ENCODE measurements at regions not wholly inside any gene's neighbourhood (a gene's known extent, or its start where the extent isn't known, plus 50 kb on each side); places are given as distances from the start of the nearest gene placed in this dataset.
"Not testable (repeated sequence)": the region's sequence is repeated elsewhere in the genome, so short reads cannot be mapped to it uniquely, and the experiment has no call there.

DNA sequence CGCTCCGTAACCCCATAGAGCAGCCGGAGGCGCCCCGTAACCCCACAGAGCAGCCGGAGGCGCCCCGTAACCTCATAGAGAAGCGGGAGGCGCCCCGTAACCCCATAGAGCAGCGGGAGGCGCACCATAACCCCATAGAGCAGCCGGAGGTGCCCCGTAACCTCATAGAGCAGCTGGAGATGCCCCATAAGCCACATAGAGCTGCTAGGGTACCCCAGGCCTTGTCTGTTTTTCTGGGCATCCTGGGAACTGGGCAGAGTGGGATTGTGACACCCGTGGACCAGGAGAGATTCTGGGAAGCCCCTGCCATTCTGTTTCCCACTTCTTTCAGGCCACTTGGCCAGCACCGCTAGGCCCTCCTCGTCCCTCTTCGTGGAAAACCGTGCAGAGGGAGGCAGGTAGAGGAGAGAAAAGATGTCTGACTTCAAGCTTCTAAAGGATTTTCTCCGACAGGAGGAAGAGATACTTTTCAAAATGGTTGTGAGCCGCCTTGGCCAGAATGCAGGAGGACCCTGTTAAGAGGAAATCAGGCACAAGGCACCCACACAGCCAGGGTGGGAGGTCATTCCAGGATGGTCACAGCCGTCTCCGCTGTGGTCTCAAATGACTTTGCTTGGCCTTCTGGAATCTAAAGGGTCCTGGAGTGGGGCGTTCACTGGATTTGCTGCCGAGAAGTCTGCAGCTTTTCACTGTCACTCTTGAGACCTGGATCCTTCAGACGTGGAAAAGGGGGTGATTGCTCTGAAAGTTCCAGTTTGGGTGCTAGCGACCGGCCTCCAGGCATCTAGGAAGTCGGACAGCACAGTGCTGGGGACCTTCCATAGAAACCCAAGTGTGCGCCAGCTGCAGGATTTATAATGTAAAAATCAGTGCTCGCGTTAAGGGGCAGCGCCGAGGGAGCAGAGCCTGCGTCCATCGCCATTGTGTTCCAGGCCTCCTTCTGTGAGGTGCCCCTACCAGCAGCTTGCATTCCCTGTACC lies 178.3 kb upstream of the ZNF469 start:
- not testable (repeated sequence) for DNase-seq

DNA sequence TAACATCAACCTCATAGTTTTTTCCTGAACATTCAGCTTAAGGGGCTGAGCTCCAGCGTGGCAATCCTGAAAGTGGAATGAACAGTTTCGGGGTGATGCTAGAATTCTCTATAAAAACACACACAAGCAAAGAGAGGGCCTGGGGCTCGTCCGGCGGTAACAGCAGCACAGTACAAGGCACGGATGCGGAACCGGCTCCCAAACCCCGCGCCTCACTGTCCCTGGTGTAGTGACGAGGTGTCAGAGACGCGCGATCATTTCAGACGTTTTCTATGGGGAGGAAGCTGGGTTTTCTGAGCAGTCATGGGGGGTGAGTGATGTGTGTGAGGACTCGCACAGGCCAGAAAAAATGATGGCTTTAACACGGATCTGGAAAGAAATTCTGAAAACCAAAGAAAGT lies 177.3 kb upstream of the ZNF469 start:
- DNase-seq, result not testable (repeated sequence)

DNA sequence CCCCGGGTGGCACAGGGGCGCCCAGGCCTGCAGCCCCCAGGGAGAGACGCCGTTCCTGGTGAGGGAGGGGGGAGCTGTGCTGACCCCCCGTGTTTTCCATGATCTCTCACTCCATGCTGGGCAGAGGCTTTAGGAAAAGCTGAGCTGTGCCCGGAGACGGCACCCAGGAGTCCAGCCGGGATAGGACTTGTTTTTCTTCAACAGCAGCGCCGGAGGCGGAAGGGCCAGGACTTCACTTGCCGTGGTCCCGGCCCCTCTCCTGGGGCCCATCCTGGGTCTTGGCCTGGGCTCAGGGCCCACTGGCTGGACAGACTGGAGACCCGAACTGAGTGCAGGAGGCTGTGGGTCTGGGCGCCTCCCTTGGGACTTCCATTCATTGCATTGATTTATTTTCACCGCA lies 176.8 kb upstream of the ZNF469 start:
- DNase-seq, result not testable (repeated sequence)

DNA sequence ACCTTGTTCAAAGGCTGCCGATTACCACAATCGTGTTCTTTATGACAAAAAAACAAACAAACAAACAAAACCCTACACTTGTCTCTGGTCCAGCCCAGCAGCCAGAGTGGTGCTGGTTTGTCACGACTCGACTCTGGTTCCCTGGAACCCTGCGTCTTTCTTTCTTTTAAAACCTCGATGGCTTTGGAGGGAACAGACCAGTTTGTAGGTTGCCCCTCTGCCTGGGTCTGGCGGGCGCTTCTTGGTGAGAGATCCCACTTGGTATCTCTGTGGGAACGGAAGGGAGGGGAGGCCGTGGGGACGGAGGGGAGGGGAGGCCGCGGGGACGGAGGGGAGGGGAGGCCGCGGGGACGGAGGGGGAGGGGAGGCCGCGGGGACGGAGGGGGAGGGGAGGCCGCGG lies 176.2 kb upstream of the ZNF469 start:
- DNase-seq, result not testable (repeated sequence)

DNA sequence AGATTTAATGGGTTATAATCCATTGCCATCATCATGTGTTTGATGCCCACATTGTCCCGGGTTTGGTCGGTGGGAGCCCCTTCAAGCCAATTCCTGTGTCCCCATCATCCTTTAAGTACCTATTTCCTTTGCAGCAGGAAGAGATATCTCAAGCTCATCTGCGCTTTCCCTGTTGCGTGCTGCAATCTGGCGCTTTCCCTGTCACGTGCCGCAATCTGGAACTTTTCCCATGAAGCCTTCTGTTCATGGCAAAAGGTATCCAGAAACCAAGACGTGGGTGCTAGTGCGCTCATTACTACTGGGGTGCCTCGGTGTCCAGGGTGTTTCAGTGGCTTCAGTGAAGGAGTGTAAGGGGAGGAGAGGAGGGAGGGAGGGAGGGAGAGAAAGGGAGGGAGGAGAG lies 174.6 kb upstream of the ZNF469 start:
- DNase-seq, result no peak

DNA sequence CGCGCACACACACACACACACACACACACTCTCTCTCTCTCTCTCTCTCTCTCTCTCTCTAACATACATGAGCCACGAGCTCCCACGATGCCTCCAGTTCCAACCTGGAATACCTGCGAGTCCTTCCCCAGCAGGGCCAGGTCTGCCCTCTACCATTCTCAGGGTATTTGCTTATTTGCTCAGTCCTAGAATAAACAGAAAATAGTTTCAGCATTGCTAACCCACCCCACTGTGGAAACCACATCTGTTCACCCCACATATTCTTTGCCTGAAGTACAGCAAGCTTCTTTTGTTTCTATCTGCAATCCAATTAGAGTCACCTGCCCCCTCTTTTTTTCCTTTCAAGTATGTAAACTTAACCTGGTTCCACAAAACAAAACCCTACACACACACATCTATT lies 174.0 kb upstream of the ZNF469 start:
- not testable (repeated sequence) for DNase-seq

DNA sequence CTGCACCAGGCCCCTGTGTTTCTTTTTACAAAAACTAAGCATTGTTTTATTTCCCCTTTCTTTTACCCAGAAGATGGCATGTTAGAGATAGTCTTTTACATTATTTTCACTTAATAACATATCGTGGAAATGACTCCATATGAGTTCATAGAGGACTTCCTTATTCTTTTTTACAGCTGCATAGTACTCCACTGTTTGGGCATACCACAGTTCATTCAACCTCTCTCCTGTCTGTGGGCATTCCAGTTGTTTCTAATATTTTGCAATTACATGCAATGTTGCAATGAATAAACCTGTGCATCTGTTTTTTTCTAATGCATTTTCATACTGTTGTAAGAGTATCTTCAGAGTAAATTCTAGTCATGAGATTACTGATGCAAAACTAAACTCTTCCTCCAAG lies 173.2 kb upstream of the ZNF469 start:
- DNase-seq, result not testable (repeated sequence)

DNA sequence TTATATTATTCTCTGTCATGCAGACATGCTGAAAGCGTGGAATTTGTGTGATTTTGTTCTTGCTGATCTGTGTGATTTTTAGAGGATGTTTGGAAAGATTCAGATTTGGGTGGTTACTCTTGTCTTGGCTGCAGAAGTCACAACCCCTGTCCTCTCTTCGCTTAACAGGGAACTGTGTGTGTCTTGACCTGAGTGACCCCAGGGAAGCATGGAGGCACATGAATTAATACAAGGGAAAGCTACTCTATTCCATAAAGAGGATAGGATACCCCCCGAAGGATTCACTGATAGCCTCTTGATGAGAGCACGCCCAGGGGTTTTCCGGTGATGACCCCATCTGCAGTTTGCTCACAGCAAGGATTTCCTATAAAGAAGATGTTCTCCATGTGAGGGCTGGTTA lies 168.8 kb upstream of the ZNF469 start:
- not testable (repeated sequence) for DNase-seq

DNA sequence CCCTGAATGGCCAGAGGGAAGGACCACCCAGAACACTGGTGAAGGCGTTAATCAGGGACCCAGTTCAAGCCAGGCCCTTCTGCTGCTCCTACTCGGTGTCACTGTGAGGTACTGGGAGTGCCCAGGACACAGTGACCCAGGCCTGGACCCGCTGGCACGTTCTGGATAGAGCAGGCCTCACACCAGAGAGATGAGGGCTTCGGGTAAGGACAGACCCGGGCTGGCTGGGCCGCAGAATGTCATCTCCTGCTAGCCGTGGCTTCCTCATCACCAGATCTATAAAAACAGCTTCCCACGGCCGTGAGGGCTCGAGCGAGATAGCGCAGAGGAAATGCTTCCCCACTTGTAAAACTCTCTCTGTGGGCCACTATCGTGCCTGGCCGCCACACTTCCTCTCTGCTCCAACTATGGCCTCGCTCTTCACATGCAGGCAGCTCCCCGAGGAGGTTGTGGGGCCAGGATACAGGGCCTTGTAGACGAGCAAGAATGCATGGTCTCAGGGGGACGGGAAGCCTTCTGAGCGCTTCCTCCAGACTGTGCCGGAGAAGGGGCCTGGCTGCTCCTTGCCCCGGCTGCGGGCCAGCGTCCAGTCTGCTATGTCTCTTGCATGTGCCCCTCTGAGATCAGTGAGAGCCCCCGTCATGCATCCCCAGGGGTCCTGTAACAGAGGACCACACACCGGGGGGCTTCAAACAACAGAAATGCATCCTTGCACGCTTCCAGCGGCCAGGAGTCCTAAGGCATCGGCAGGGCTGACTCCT lies 161.6 kb upstream of the ZNF469 start:
- not testable (repeated sequence) for DNase-seq

DNA sequence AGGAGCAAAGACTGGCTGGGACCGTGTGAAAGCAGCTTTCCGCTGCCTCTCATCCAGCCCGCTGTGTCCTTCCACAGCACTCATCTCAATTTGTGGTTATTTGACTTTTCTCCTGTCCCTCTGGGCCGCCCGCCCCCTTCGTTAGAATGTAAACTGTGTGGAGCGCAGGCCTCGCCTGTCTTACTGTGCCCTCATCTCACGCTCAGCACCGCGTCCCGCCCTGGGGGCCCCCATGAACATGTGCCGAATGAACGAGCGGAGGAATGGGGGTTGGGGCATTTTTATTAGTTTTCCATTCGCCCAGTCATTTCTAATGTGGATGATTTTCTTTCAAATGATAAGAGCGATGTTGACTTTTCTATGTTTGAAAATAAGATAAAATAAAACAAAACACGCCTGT lies 159.1 kb upstream of the ZNF469 start:
- not testable (repeated sequence) for DNase-seq

DNA sequence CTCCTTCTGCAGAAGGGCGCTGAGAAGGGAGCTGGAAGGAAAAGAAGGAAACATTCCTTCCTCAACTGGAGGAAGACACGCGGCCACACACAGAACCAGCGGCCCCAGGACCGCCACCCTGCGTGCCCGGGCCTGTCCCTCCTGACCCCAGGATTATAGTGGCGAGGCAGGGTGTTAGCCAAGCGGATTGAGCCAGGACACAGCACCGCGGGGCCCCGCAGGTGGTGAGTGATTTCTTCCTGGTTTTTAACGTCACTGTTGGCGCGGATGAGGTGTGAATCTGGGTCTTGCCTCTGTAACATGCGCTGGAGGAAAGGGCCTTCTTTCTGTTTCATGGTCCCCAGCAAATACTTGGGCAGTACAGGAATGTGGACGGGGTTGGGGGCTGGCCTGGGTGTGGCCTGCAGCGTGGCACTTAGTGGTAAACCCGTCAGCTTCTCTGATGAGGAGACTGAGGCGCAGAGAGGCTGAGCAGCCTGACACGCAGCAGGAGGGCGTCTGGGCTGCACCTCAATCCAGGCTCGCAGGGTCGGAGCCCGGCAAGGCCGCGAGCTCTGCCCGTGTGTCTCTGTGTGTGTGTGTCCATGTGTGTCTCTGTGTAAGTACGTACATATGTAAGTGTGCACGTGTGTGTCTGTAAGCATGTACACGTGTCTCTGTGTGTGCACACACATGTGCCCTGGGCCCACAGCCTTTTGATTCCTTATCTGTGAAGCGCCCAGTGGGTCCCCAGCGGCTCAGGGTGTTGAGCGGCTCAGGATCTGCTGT lies 158.4 kb upstream of the ZNF469 start:
- not testable (repeated sequence) for DNase-seq

DNA sequence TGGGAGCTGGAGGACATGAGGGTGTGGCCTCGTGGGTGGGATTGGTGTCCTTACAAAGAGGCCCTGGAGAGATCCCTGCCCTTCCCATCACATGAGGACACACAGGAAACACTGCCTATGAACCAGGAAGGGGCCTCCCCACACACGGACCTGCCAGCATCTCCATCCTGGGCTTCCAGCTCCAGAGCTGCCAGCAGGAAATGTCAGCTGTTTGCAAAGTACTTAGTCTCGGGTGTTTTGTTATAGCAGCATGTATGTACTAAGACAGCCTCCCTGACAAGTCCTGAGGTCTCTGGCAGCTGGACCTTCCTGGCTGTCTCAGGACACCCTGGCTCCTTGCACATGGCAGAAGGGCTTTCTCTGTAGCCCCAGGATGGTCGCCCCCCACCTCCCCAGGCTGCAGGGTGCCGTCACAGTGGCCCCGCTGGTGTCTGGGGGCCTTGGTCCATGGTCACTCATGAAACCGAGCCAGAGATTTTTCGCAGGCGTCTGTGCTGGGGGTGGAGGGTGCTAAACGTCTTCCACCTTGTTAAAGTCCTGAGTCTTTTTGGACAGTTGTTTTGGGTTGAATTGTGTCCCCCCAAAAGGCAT lies 157.0 kb upstream of the ZNF469 start:
- DNase-seq, result not testable (repeated sequence)

DNA sequence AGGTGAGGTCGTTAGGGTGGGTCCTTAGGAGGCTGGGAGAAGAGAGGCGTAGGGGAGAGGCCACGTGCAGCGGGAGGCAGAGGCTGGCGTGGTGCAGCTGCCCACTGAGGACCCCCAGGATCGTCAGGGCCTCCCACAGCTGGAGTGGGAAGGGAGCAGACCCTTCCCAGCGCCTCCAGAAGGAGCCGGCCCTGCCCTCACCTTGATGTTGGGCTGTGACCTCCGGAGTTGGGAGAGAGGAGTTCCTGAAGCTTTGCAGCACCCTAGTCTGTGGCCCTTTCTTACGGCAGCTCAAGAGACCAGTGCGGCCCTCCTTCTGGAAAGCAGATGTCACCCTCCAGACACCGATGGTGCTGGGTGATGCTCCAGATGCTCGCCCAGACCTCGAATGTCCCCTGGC lies 156.5 kb upstream of the ZNF469 start:
- DNase-seq, result not testable (repeated sequence)

DNA sequence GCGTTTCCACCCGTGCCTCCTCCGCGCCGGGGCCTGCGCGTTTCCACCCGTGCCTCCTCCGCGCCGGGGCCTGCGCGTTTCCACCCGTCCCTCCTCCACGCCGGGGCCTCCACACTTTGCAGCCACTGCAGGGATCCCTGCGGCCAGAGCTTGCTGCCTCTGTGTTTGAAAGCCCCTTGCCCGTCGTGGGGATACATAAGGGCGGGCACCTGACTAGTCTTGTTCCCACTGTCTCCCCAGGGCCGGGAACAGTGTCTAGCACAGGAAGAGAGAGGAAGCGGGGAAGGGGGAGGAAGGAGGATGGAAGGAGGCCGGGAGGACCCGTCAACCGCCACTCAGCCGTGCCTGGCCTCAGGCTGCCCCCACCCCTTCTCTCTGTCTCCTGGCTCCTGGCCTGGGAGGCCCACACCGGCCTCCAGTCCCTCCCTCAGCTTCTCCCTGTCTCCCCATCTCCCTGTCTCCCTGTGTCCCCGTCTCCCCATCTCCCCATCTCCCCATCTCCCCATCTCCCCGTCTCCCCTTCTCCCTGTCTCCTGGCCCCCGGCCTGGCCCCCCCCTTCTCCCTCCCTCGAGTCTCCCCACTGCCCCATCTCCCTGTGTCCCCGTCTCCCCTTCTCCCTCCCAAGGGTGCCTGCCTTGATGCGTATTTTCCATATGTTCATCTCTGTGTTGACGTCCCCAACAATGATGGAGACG lies 155.6 kb upstream of the ZNF469 start:
- DNase-seq, result not testable (repeated sequence)

DNA sequence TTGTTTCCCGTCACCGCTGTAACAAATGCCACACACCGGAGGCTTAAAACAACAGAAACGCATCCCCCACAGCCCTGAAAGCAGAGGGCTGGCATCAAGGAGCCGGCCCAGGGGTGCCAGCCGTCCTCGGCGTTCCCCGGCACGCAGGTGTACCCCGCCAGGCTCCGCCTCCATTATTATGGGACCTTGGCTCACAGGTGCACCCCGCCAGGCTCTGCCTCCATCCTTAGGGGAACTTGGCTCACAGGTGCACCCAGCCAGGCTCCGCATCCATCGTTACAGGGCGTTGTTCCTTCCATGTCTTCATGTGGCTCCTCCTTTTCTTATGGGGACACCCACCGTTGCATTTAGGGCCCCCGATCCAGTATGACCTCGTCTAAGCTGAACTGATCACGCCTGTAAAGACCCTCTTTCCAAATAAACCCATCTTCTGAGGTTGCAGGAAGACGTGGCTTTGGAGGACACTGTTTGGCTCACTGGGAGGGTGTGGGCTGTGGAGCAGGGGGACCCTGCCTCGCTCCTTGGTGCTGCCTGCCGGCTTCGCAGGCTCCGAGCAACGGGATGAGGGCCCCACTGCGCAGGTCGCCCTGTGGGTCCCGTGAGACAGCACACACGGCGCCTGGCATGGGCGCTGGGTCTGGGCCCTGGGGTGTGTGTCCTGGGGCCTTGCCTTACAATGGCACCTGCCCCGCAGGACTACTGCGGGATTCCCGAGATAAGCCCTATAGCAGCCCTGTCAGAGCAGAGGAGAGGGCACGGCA lies 154.9 kb upstream of the ZNF469 start:
- not testable (repeated sequence) for DNase-seq

DNA sequence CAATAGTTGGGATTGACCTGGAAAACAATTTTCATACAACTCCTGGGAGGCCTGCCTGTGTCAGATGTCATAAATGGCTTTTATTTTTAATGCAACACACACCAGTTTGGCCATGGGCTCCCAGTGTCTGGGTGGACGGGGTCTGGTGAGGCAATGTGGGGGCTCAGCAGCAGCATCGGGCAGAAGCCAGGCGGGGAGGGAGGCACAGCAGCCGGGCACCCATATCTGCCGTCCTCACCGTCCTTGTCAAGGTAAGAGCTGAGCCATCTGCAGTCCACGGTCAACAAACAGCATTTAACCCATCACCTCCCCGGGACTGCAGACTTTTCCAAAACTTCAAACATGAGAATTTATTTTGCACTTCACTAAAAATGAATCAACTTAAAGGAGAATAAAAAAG lies 154.0 kb upstream of the ZNF469 start:
- DNase-seq, result not testable (repeated sequence)

DNA sequence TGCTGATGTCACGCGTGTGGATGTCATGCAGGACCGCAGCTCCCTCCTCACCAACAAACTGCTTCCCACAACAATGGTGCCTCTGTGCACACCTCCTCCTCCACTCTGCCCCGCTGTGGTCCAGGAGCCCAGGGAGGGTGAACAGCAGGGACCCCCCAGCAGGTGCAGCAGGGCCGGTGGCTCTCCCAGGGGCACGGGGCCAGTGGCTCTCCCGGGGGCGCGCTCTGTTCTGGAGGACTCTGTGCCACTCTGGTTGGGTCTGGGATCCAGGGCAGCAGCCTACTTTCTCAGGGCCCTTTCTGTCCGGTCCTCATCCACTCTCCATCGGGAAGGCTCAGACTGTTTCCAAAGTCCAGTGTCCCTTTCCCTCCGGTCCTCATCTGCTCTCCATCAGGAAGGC lies 153.0 kb upstream of the ZNF469 start:
- DNase-seq, result not testable (repeated sequence)

DNA sequence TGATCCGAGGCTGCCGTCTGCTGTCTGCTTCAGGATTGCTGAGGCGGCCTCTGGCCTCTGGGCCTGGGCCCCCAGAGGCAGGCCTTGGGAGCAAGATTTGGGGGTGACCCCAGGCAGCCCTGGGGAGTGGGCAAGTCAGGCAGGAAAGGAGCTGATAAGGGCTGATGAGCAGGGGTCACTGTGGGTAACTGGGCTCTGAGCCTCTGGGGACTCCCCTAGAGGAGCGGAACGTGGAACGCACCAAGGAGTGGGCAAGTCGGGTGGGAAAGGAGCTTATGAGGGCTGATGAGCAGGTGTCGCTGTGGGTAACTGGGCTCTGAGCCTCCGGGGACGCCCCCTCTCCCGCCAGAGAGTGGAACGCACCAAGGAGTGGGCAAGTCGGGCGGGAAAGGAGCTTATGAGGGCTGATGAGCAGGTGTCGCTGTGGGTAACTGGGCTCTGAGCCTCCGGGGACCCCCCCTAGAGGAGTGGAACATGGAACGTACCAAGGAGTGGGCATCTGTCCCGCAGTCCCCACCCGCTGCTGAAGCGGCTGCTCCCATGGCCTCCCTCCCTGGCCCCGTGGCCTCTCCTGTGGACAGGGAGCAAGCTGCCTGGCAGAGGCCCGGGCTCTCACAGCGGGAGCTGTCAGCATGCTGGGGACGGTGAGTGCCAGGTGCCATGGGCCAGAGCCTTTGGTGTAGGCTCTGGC lies 152.3 kb upstream of the ZNF469 start:
- DNase-seq, result not testable (repeated sequence)

DNA sequence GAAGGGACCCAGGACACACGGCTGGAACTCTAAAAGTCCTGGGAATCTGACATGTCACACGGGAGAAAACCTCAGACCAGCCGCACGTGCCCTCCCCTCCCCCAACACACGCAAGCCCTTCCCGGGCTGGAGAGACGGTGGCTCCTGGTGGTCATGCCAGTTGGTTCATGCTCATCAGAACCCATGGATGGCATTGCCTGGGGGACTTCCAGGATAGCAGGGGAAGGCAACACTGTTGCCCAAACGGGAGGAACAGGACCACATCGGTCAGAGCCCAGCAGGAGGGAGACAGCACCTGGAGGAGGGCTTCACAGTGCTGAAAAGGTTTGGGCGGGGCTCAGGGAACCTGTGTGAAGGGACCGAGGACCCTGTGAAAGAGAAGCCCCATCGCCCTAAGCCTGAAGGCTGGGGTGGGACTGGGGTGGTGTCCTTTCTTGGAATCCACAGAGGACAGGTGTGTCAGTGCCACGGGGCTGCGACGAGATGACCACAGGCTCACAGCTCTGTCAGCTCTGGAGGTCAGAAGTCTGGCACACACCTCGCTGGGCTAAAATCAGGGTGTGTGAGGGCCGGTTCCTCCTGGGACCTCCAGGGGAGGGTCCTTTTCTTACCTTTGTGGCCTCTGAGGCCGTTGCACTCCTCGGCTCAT lies 151.7 kb upstream of the ZNF469 start:
- DNase-seq, result not testable (repeated sequence)

DNA sequence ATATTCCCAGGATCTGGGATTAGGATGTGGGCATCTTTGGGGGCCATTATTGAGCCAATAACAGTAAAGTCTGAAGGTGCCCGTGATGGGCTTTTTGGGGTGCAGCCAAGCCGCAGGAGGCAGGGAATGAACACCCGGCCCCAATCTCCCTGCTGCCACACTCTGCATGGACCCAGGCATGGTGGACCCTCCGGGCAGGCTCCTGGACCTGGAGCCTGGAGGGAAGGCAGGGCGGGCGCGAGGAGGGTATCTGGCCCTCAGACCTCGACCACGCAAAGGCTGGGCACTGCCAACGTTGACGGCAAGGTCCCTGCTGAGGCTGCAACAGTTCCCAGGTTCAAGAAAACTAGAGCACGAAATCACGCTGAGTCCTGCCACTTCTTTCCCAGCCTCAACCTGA lies 150.9 kb upstream of the ZNF469 start:
- not testable (repeated sequence) for DNase-seq

All from RPMI8226 (cell line).